Hippocampal formation (tissue), 2 donors: ENCODE measurements at regions not wholly inside any gene's neighbourhood (a gene's known extent, or its start where the extent isn't known, plus 50 kb on each side); places are given as distances from the start of the nearest gene placed in this dataset.

ENCODE experiments used
- DNase-seq, 2 donors: peaks; one replicate each; lab custom pipeline; 2025; lab: John Stamatoyannopoulos, UW

- DNase-seq, result no peak
These were observed 578.4 kb downstream of the CDK5RAP2 start for GRCh38 chr9:120001536-120001935.

- no peak for DNase-seq
These were observed 581.4 kb downstream of the CDK5RAP2 start for GRCh38 chr9:119998614-119999013.

GRCh38 chr9:119991797-119992196 lies 588.2 kb downstream of the CDK5RAP2 start:
- DNase-seq, result no peak

- DNase-seq, result no peak
These were observed 593.3 kb downstream of the CDK5RAP2 start for GRCh38 chr9:119986713-119987112.

- no peak for DNase-seq
These were observed 593.8 kb downstream of the CDK5RAP2 start for GRCh38 chr9:119986205-119986604.

GRCh38 chr9:119974026-119974425 lies 604.8 kb upstream of the BRINP1 start:
- no peak for DNase-seq

- DNase-seq, result peak; percentile 68 to 79
These were observed 599.8 kb upstream of the BRINP1 start for GRCh38 chr9:119968836-119969707.

GRCh38 chr9:119967867-119968535 lies 598.8 kb upstream of the BRINP1 start:
- DNase-seq, result no peak

GRCh38 chr9:119963798-119964372 lies 594.6 kb upstream of the BRINP1 start:
- DNase-seq, result no peak

GRCh38 chr9:119963258-119963797 lies 594.1 kb upstream of the BRINP1 start:
- DNase-seq, result no peak

GRCh38 chr9:119961774-119962424 lies 592.7 kb upstream of the BRINP1 start:
- DNase-seq, result no peak

GRCh38 chr9:119959846-119960545 lies 590.8 kb upstream of the BRINP1 start:
- no peak for DNase-seq

- no peak for DNase-seq
These were observed 586.9 kb upstream of the BRINP1 start for GRCh38 chr9:119956111-119956510.

- DNase-seq, result no peak
These were observed 586.0 kb upstream of the BRINP1 start for GRCh38 chr9:119955276-119955675.

- DNase-seq, result no peak
These were observed 582.4 kb upstream of the BRINP1 start for GRCh38 chr9:119951591-119951990.

GRCh38 chr9:119951090-119951489 lies 581.9 kb upstream of the BRINP1 start:
- DNase-seq, result no peak

- no peak for DNase-seq
These were observed 576.5 kb upstream of the BRINP1 start for GRCh38 chr9:119945686-119946085.

GRCh38 chr9:119941091-119941490 lies 571.9 kb upstream of the BRINP1 start:
- DNase-seq, result no peak

GRCh38 chr9:119938871-119939270 lies 569.6 kb upstream of the BRINP1 start:
- DNase-seq, result no peak

GRCh38 chr9:119934497-119934896 lies 565.3 kb upstream of the BRINP1 start:
- no peak for DNase-seq

- DNase-seq, result no peak
These were observed 564.0 kb upstream of the BRINP1 start for GRCh38 chr9:119933191-119933590.
